DOHH2 (cell line): ENCODE measurements at regions not wholly inside any gene's neighbourhood (a gene's known extent, or its start where the extent isn't known, plus 50 kb on each side); places are given as distances from the start of the nearest gene placed in this dataset.
A peak's percentile ranks its signal among the peaks of the same experiment; 100 is the strongest.
"Not testable (repeated sequence)": the region's sequence is repeated elsewhere in the genome, so short reads cannot be mapped to it uniquely, and the experiment has no call there.

Experiments
- H3F3A ChIP-seq: fragments of 200-600 bp; sonication (generic), shearing (Covaris generic); 2 replicates; pipeline ENCODE4 v1.6.0; 2016; ENCODE audit warnings: antibody characterized with exemption, mild to moderate bottlenecking; ENCODE audit not compliant: control insufficient read depth, insufficient read depth
- H3K27ac ChIP-seq: fragments of 200-600 bp; sonication (generic); 2 replicates; pipeline ENCODE4 v1.5.1; 2014; ENCODE audit warnings: low read depth, mild to moderate bottlenecking, low read length, moderate library complexity
- H3K27me3 ChIP-seq: fragments of 200-600 bp; sonication (generic); 2 replicates; pipeline ENCODE4 v1.6.1; 2014; ENCODE audit warnings: mild to moderate bottlenecking, low read length, mixed read lengths; ENCODE audit not compliant: control insufficient read depth
- H3K36me3 ChIP-seq: fragments of 200-600 bp; sonication (generic); 2 replicates; pipeline ENCODE4 v1.6.1; 2014; ENCODE audit warnings: mild to moderate bottlenecking, low read length, moderate library complexity, mixed read lengths; ENCODE audit not compliant: control insufficient read depth
- H3K4me1 ChIP-seq: fragments of 200-600 bp; sonication (generic); 2 replicates; pipeline ENCODE4 v1.6.1; 2014; ENCODE audit warnings: mild to moderate bottlenecking, low read length, mixed read lengths; ENCODE audit not compliant: control insufficient read depth
- H3K4me2 ChIP-seq: fragments of 200-600 bp; sonication (generic); 2 replicates; pipeline ENCODE4 v1.6.0; 2014; ENCODE audit warnings: mild to moderate bottlenecking, low read length, moderate library complexity
- H3K4me3 ChIP-seq: fragments of 200-600 bp; sonication (generic); 2 replicates; pipeline ENCODE4 v1.5.1; 2014; ENCODE audit warnings: mild to moderate bottlenecking, low read length, mixed read lengths
- H3K79me2 ChIP-seq: fragments of 200-600 bp; sonication (generic); 2 replicates; pipeline ENCODE4 v1.6.1; 2014; ENCODE audit warnings: mild to moderate bottlenecking, low read length, mixed read lengths; ENCODE audit not compliant: control insufficient read depth
- H3K9me2 ChIP-seq: fragments of 200-600 bp; sonication (generic); replicated peaks from 2 replicates; pipeline ENCODE4 v1.6.1; 2014; ENCODE audit warnings: mild to moderate bottlenecking, low read length, mixed read lengths; ENCODE audit not compliant: control insufficient read depth
- H3K9me3 ChIP-seq: fragments of 200-600 bp; sonication (generic); 2 replicates; pipeline ENCODE4 v1.6.1; 2014; ENCODE audit warnings: antibody characterized with exemption, low read length, mixed read lengths; ENCODE audit not compliant: control insufficient read depth, insufficient read depth
- H4K20me1 ChIP-seq: fragments of 200-600 bp; sonication (generic); 2 replicates; pipeline ENCODE4 v1.6.0; 2014; ENCODE audit warnings: low read depth, mild to moderate bottlenecking, antibody characterized with exemption, low read length, moderate library complexity; ENCODE audit not compliant: control insufficient read depth, insufficient read depth
- EZH2phosphoT487 ChIP-seq: fragments of 200-600 bp; sonication (generic); IDR thresholded peaks from 2 replicates; pipeline ENCODE4 v1.6.1; 2017; ENCODE audit warnings: borderline replicate concordance, mild to moderate bottlenecking, antibody characterized with exemption, low read length, moderate library complexity, mixed read lengths
- TF ChIP-seq, protein P1 (sequence below): fragments of 200-600 bp; sonication (generic); IDR thresholded peaks from one replicate; pipeline ENCODE4 v1.5.1; 2014; ENCODE audit warnings: antibody characterized with exemption, mild to moderate bottlenecking, low read depth, low read length; ENCODE audit not compliant: poor library complexity, severe bottlenecking

DNA sequence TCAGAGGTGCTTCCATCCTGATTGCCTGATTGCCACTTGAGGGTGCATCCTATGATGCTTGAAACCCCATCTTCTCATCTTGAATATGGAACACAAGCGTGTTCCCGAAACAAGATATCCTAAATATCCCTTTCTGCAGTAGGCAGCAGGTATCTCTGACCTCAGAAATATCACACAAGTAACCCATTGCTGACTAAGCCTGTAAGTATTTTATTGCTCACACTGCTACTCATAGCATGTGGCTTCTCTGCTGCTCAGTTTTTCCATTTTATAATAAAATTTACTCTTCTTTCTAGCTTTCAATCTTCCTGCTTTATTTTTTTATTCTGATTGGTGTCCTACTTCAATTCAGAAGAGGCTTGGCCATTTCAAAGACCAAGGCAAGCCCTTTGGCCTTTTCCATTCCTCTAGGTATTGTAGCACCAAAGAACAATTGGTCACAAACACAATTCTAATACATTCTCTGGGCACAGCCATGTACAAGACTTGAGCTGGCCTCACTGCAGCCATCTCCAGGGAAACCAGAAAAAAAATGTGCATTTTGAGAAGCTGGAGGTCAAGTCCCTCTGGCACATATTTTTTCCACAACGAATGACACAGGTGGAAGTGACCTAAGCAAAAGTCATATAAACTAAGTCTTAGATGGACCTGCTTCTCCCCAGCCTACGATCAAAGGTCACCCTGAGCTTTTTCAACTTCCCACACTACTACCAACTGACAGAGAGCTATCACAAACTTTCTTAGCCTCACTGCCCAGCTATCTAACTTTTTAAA is 107.0 kb downstream of the OR13H1 start:
- TF ChIP-seq, protein P1, sequence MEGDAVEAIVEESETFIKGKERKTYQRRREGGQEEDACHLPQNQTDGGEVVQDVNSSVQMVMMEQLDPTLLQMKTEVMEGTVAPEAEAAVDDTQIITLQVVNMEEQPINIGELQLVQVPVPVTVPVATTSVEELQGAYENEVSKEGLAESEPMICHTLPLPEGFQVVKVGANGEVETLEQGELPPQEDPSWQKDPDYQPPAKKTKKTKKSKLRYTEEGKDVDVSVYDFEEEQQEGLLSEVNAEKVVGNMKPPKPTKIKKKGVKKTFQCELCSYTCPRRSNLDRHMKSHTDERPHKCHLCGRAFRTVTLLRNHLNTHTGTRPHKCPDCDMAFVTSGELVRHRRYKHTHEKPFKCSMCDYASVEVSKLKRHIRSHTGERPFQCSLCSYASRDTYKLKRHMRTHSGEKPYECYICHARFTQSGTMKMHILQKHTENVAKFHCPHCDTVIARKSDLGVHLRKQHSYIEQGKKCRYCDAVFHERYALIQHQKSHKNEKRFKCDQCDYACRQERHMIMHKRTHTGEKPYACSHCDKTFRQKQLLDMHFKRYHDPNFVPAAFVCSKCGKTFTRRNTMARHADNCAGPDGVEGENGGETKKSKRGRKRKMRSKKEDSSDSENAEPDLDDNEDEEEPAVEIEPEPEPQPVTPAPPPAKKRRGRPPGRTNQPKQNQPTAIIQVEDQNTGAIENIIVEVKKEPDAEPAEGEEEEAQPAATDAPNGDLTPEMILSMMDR = no peak
- TF ChIP-seq EZH2phosphoT487 = no peak
- Histone ChIP-seq H3K27me3 (no peaks in the 10 kb centered on the region), H3K79me2 (no peaks in the 10 kb centered on the region)

DNA sequence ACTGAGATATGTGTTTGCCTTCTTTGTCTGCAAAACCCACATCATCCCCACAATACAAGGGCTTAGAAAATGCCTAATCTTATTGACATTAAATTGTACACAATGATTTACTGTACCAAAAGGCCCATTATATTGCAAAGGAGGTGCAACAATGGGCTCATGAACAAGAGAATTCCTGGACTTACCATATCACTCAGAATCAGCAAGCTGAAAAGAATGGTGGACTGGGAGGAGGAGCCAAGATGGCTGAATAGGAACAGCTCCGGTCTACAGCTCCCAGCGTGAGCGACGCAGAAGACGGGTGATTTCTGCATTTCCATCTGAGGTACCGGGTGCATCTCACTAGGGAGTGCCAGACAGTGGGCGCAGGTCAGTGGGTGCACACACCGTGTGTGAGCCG is 119.9 kb downstream of the OR13H1 start:
- H3K9me2 ChIP-seq, H3K79me2 ChIP-seq, H3K27ac ChIP-seq, H4K20me1 ChIP-seq, H3K4me1 ChIP-seq, H3K36me3 ChIP-seq, H3F3A ChIP-seq, H3K4me3 ChIP-seq, H3K9me3 ChIP-seq, H3K4me2 ChIP-seq, H3K27me3 ChIP-seq: not testable (repeated sequence)

More for the DNA sequence above, 107.0 kb downstream of the OR13H1 start:
- Histone ChIP-seq H3K4me1 (no peaks in the 10 kb centered on the region), H3K4me2 (no peak overlapping the region), H4K20me1 (no peaks in the 10 kb centered on the region), H3K4me3 (no peak overlapping the region), H3K9me3 (no peaks in the 10 kb centered on the region), H3F3A (no peaks in the 10 kb centered on the region), H3K36me3 (no peaks in the 10 kb centered on the region), H3K9me2 (no peaks in the 10 kb centered on the region), H3K27ac (no peak overlapping the region)

DNA sequence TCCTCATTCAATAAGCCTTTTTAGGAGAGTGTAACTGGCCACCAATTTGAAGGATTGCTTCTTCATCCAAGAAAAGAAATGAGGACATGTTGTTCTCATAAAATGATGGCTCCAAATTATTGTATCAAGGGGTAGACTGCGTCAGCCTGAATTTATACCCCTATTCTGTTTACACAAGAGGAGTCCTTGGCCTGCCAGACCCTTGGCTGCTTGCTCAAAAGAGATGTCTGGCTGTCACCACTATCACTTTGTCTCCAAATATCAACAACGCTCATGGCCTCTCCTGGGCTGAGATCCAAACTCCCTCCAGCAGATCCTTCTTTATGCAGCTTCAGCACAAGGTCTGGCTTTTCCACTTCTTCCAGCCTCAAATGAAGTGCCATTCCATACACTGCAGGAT is 127.9 kb downstream of the OR13H1 start:
- Histone ChIP-seq H3K4me2 (no peak overlapping the region), H3K4me1 (no peaks in the 10 kb centered on the region), H3F3A (no peaks in the 10 kb centered on the region), H3K79me2 (no peaks in the 10 kb centered on the region), H3K27ac (no peak overlapping the region), H3K9me2 (no peaks in the 10 kb centered on the region), H3K9me3 (no peaks in the 10 kb centered on the region), H4K20me1 (no peaks in the 10 kb centered on the region), H3K4me3 (no peak overlapping the region), H3K36me3 (no peaks in the 10 kb centered on the region), H3K27me3 (no peaks in the 10 kb centered on the region)
- TF ChIP-seq, protein P1 = no peak
- no peak for TF ChIP-seq EZH2phosphoT487

DNA sequence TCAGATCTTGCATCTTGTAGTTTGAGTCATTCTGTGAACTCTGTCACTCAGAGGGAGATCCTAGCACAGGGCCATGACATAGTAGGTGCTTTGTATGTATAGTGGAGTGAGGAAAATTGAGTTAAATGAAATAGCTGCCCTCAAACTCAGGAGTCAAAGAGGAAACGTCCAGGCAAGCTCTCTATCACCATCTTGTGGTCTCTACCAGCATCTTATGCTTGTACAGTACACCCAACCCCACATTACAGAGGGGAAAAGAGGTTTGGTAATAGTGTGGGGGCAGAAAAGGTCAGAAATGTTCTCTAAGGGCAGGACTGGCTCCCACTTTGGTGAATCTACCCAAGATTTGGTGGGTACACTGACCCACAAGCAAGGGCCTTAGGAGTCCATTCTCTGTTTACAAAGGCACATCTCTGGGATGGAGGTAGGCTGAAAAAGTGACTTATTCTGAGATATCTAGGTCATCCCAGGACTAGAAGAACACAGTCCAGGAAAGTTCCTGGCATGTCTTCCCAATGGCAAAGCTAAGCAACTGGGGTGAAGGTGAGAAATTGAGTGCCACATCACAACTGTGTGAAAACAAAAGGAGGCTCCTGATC is 131.8 kb downstream of the OR13H1 start:
- Histone ChIP-seq H3K36me3 (no peaks in the 10 kb centered on the region), H3K9me3 (no peaks in the 10 kb centered on the region), H3K27ac (no peak overlapping the region), H3K4me3 (no peak overlapping the region), H4K20me1 (no peaks in the 10 kb centered on the region), H3F3A (no peaks in the 10 kb centered on the region), H3K4me2 (no peak overlapping the region), H3K4me1 (no peaks in the 10 kb centered on the region), H3K79me2 (no peaks in the 10 kb centered on the region), H3K9me2 (no peaks in the 10 kb centered on the region), H3K27me3 (no peaks in the 10 kb centered on the region)
- TF ChIP-seq, protein P1 = peak; percentile 46
- no peak for TF ChIP-seq EZH2phosphoT487
